HG03025 (cell line): ENCODE measurements at regions not wholly inside any gene's neighbourhood (a gene's known extent, or its start where the extent isn't known, plus 50 kb on each side); places are given as distances from the start of the nearest gene placed in this dataset.

Experiments
- ATAC-seq: cut with Tn5 transposase; IDR thresholded peaks from one replicate; pipeline ENCODE4 v1.9.1; 2021; ENCODE audit warnings: mild to moderate bottlenecking, moderate library complexity; ENCODE audit not compliant: unreplicated experiment, low FRiP score

- no peak for ATAC-seq
Measured at GRCh38 chr2:7567646-7568045, 650.4 kb downstream of the RNF144A start.

- no peak for ATAC-seq
Measured at GRCh38 chr2:7570247-7570646, 653.0 kb downstream of the RNF144A start.

- no peak for ATAC-seq
Measured at GRCh38 chr2:7571701-7572100, 654.5 kb downstream of the RNF144A start.

- ATAC-seq = no peak
Measured at GRCh38 chr2:7572450-7572849, 655.2 kb downstream of the RNF144A start.

- no peak for ATAC-seq
Measured at GRCh38 chr2:7573166-7573825, 656.1 kb downstream of the RNF144A start.

GRCh38 chr2:7574385-7574784 is 657.2 kb downstream of the RNF144A start:
- no peak for ATAC-seq

GRCh38 chr2:7577769-7578168 is 660.6 kb downstream of the RNF144A start:
- ATAC-seq = no peak

- no peak for ATAC-seq
Measured at GRCh38 chr2:7584017-7584416, 666.8 kb downstream of the RNF144A start.

GRCh38 chr2:7586898-7587297 is 669.7 kb downstream of the RNF144A start:
- no peak for ATAC-seq

- ATAC-seq = no peak
Measured at GRCh38 chr2:7588295-7588694, 671.1 kb downstream of the RNF144A start.

- no peak for ATAC-seq
Measured at GRCh38 chr2:7592618-7593140, 675.5 kb downstream of the RNF144A start.

- no peak for ATAC-seq
Measured at GRCh38 chr2:7593360-7593759, 676.1 kb downstream of the RNF144A start.

- ATAC-seq = no peak
Measured at GRCh38 chr2:7594211-7594610, 677.0 kb downstream of the RNF144A start.

GRCh38 chr2:7595206-7595605 is 678.0 kb downstream of the RNF144A start:
- ATAC-seq = no peak

- ATAC-seq = no peak
Measured at GRCh38 chr2:7598402-7598801, 681.2 kb downstream of the RNF144A start.

GRCh38 chr2:7599462-7600258 is 682.4 kb downstream of the RNF144A start:
- ATAC-seq = no peak

- no peak for ATAC-seq
Measured at GRCh38 chr2:7601990-7602389, 684.8 kb downstream of the RNF144A start.

GRCh38 chr2:7604456-7604855 is 687.2 kb downstream of the RNF144A start:
- ATAC-seq = no peak

GRCh38 chr2:7607441-7608173 is 690.4 kb downstream of the RNF144A start:
- ATAC-seq = no peak

GRCh38 chr2:7609556-7609955 is 692.3 kb downstream of the RNF144A start:
- peak; percentile 55 for ATAC-seq

- peak; percentile 51 for ATAC-seq
Measured at GRCh38 chr2:7609974-7610373, 692.8 kb downstream of the RNF144A start.
